ENCODE measurements at regions not wholly inside any gene's neighbourhood (a gene's known extent, or its start where the extent isn't known, plus 50 kb on each side); places are given as distances from the start of the nearest gene placed in this dataset.

GRCh38 chr20:57038608-57039440 is 227.6 kb downstream of the BMP7 start:
- ChIA-PET POLR2A (no interaction called here), RAD21 (ENCODE audit: low non-redundant PET in 1 of 2, low total read pairs in 2 of 2, uncharacterized antibody in 2 of 2, unreplicated experiment in 2 of 2) (no interaction called here), CTCF (no interaction called here)
- Histone ChIP-seq H3K4me3 (replicated peaks in 1 of 2; ENCODE audit: low read depth in 1 of 2, low read length in 2 of 2) (no peak overlapping the region), H4K20me1 (ENCODE audit: insufficient read depth) (no peaks in the 10 kb centered on the region), H3K27ac (ENCODE audit: low read depth, low read length) (no peak overlapping the region), H3K9me3 (ENCODE audit: control insufficient read depth in 1 of 2, insufficient read depth in 1 of 2, low read depth in 1 of 2, low read length in 2 of 2) (0 out of 4 replicates have a peak, but pooled peaks cover 0 to 3% of the 10 kb centered on the region in 2 experiments), H3K36me3 (ENCODE audit: control insufficient read depth in 1 of 2, insufficient read depth in 2 of 2, low read length in 2 of 2) (no peaks in the 10 kb centered on the region), H3K9me2 (ENCODE audit: insufficient read depth) (no peaks in the 10 kb centered on the region), H3K4me2 (ENCODE audit: low read length) (no peak overlapping the region), H2AFZ (ENCODE audit: low read depth, low read length, poor library complexity, severe bottlenecking) (no peak overlapping the region), H3K79me2 (ENCODE audit: insufficient read depth, low read length) (no peaks in the 10 kb centered on the region), H3K27me3 (ENCODE audit: insufficient read depth, low read length) (peaks cover 39% of the 10 kb centered on the region), H3K9ac (ENCODE audit: low read length) (no peak overlapping the region), H3K4me1 (ENCODE audit: control insufficient read depth in 1 of 2, insufficient read depth in 2 of 2, low read length in 2 of 2) (no peaks in the 10 kb centered on the region; a peak in 1 of 4 replicates)
- intact Hi-C loops (cut with micrococcal nuclease): no loop called here
- BruUV-seq (replicated peaks): no TSS peak
- DNase-seq (ENCODE audit: low read depth, low spot score) (no peak), ATAC-seq (no peak)
- TF ChIP-seq SIN3A (IDR thresholded peaks at IDR 0.05; ENCODE audit: low read depth) (no peak), EGR1 (IDR thresholded peaks at IDR 0.05; ENCODE audit: low read depth) (no peak), ELF1 (IDR thresholded peaks at IDR 0.05; ENCODE audit: borderline replicate concordance, low read depth) (no peak), MAX (IDR thresholded peaks at IDR 0.05) (no peak), YY1 (IDR thresholded peaks at IDR 0.05; ENCODE audit: extremely low read depth, insufficient replicate concordance, low read depth, low read length) (no peak), ATF3 (IDR thresholded peaks at IDR 0.05) (no peak), RAD21 (IDR thresholded peaks at IDR 0.05; ENCODE audit: low read depth) (no peak), SRF (IDR thresholded peaks at IDR 0.05; ENCODE audit: low read depth) (no peak), EZH2 (IDR thresholded peaks at IDR 0.05) (no peak), CBX3 (IDR thresholded peaks at IDR 0.05; ENCODE audit: low read depth) (no peak), TCF7L2 (IDR thresholded peaks at IDR 0.05; ENCODE audit: borderline replicate concordance, extremely low read depth, insufficient read depth, insufficient read length) (no peak), REST (IDR thresholded peaks at IDR 0.05; ENCODE audit: low read depth) (no peak), POLR2A (IDR thresholded peaks at IDR 0.05; ENCODE audit: borderline replicate concordance, extremely low read depth, insufficient read depth, insufficient read length) (no peak), ZFX (IDR thresholded peaks at IDR 0.05) (no peak), JUND (IDR thresholded peaks at IDR 0.05) (no peak), CEBPB (IDR thresholded peaks at IDR 0.05; ENCODE audit: low read depth) (no peak), CTCF (IDR thresholded peaks at IDR 0.05 in 2 of 3, conservative IDR thresholded peaks at IDR 0.05 in 1 of 3; ENCODE audit: borderline replicate concordance in 1 of 3, insufficient read depth in 1 of 3, low read depth in 2 of 3, low read length in 2 of 3) (no peak), ZBTB33 (IDR thresholded peaks at IDR 0.05; ENCODE audit: extremely low read depth, insufficient replicate concordance, low read length) (no peak), FOSL1 (IDR thresholded peaks at IDR 0.05; ENCODE audit: low read depth) (no peak), POLR2AphosphoS5 (IDR thresholded peaks at IDR 0.05; ENCODE audit: low read depth, low read length) (no peak)
